ENCODE measurements at regions not wholly inside any gene's neighbourhood (a gene's known extent, or its start where the extent isn't known, plus 50 kb on each side); places are given as distances from the start of the nearest gene placed in this dataset.

GRCh38 chr1:29380532-29380931, 144.2 kb downstream of the PTPRU start:
- no peak overlapping the region for H2AFZ ChIP-seq (ENCODE audit: control insufficient read depth, low read length)
- H3K9me1 ChIP-seq (ENCODE audit: control insufficient read depth, extremely low read depth, insufficient read depth, low read length) = no peaks in the 10 kb centered on the region
- DNase-seq (ENCODE audit: low read depth, low spot score) = peak; percentile 19
- H4K20me1 ChIP-seq (ENCODE audit: control insufficient read depth, extremely low read depth, insufficient read depth, low read length) = no peaks in the 10 kb centered on the region
- no peak overlapping the region for H3K4me3 ChIP-seq (ENCODE audit: control insufficient read depth in 2 of 3, extremely low read depth in 1 of 3, insufficient read depth in 2 of 3, low read depth in 1 of 3, low read length in 3 of 3)
- H3K4me2 ChIP-seq (ENCODE audit: control insufficient read depth, extremely low read depth, insufficient read depth, low read depth, low read length) = no peak overlapping the region
- no peaks in the 10 kb centered on the region for H3K27me3 ChIP-seq (ENCODE audit: control insufficient read depth, extremely low read depth, insufficient read depth, low read length)
- no peak overlapping the region for H3K9ac ChIP-seq (ENCODE audit: control insufficient read depth, extremely low read depth, insufficient read depth, low read length)
- dilution Hi-C loops (cut with MboI; ENCODE audit: extremely low pct_ligation_motif_present, low sequenced_read_pairs) = no loop called here
- no peak for TF ChIP-seq EZH2 (IDR thresholded peaks at IDR 0.05; ENCODE audit: low read length)
- TF ChIP-seq, protein P1, sequence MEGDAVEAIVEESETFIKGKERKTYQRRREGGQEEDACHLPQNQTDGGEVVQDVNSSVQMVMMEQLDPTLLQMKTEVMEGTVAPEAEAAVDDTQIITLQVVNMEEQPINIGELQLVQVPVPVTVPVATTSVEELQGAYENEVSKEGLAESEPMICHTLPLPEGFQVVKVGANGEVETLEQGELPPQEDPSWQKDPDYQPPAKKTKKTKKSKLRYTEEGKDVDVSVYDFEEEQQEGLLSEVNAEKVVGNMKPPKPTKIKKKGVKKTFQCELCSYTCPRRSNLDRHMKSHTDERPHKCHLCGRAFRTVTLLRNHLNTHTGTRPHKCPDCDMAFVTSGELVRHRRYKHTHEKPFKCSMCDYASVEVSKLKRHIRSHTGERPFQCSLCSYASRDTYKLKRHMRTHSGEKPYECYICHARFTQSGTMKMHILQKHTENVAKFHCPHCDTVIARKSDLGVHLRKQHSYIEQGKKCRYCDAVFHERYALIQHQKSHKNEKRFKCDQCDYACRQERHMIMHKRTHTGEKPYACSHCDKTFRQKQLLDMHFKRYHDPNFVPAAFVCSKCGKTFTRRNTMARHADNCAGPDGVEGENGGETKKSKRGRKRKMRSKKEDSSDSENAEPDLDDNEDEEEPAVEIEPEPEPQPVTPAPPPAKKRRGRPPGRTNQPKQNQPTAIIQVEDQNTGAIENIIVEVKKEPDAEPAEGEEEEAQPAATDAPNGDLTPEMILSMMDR (optimal IDR thresholded peaks at IDR 0.05 in 1 of 3, IDR thresholded peaks at IDR 0.05 in 1 of 3, conservative IDR thresholded peaks at IDR 0.05 in 1 of 3; ENCODE audit: extremely low read depth in 1 of 3, insufficient read depth in 2 of 3, low read length in 3 of 3) = no peak
- H3K79me2 ChIP-seq (ENCODE audit: control insufficient read depth, insufficient read depth, low read length) = no peaks in the 10 kb centered on the region
- no peaks in the 10 kb centered on the region for H3K36me3 ChIP-seq (ENCODE audit: control insufficient read depth in 2 of 2, extremely low read depth in 1 of 2, insufficient read depth in 2 of 2, low read length in 2 of 2)
- no peak overlapping the region for H3K27ac ChIP-seq (ENCODE audit: control insufficient read depth, insufficient read depth, low read length)
- peaks cover 15% of the 10 kb centered on the region for H3K4me1 ChIP-seq (ENCODE audit: control insufficient read depth, extremely low read depth, insufficient read depth, low read length)
- peak; percentile 86 for FAIRE-seq
- no peaks in the 10 kb centered on the region for H3K9me3 ChIP-seq (ENCODE audit: control insufficient read depth, low read depth, low read length)

- TF ChIP-seq EZH2 (IDR thresholded peaks at IDR 0.05; ENCODE audit: low read length) = no peak
- TF ChIP-seq, protein P1 (optimal IDR thresholded peaks at IDR 0.05 in 1 of 3, IDR thresholded peaks at IDR 0.05 in 1 of 3, conservative IDR thresholded peaks at IDR 0.05 in 1 of 3; ENCODE audit: extremely low read depth in 1 of 3, insufficient read depth in 2 of 3, low read length in 3 of 3) = peak; percentile 41 to 77 (median 76)
- H3K36me3 ChIP-seq (ENCODE audit: control insufficient read depth in 2 of 2, extremely low read depth in 1 of 2, insufficient read depth in 2 of 2, low read length in 2 of 2) = no peaks in the 10 kb centered on the region
- no peak overlapping the region for H3K4me2 ChIP-seq (ENCODE audit: control insufficient read depth, extremely low read depth, insufficient read depth, low read depth, low read length)
- no peaks in the 10 kb centered on the region for H3K9me1 ChIP-seq (ENCODE audit: control insufficient read depth, extremely low read depth, insufficient read depth, low read length)
- no peak for DNase-seq (ENCODE audit: low read depth, low spot score)
- H3K9ac ChIP-seq (ENCODE audit: control insufficient read depth, extremely low read depth, insufficient read depth, low read length) = no peak overlapping the region
- no peaks in the 10 kb centered on the region for H3K27me3 ChIP-seq (ENCODE audit: control insufficient read depth, extremely low read depth, insufficient read depth, low read length)
- H3K79me2 ChIP-seq (ENCODE audit: control insufficient read depth, insufficient read depth, low read length) = no peaks in the 10 kb centered on the region
- no peak overlapping the region for H3K4me3 ChIP-seq (ENCODE audit: control insufficient read depth in 2 of 3, extremely low read depth in 1 of 3, insufficient read depth in 2 of 3, low read depth in 1 of 3, low read length in 3 of 3)
- H2AFZ ChIP-seq (ENCODE audit: control insufficient read depth, low read length) = no peak overlapping the region
- dilution Hi-C loops (cut with MboI; ENCODE audit: extremely low pct_ligation_motif_present, low sequenced_read_pairs) = no loop called here
- no peak overlapping the region for H3K27ac ChIP-seq (ENCODE audit: control insufficient read depth, insufficient read depth, low read length)
- no peaks in the 10 kb centered on the region for H4K20me1 ChIP-seq (ENCODE audit: control insufficient read depth, extremely low read depth, insufficient read depth, low read length)
- peak; percentile 70 for FAIRE-seq
- peaks cover 11% of the 10 kb centered on the region for H3K4me1 ChIP-seq (ENCODE audit: control insufficient read depth, extremely low read depth, insufficient read depth, low read length)
- peaks cover 3% of the 10 kb centered on the region for H3K9me3 ChIP-seq (ENCODE audit: control insufficient read depth, low read depth, low read length)
Observed at GRCh38 chr1:29379443-29380073, 143.2 kb downstream of the PTPRU start.

Small RNA genes lying in the stretch of these regions (small RNA-seq; reads per million reads assigned to genes)
- 0 reads per million in 3 experiments for gene AL021921.1 (ENCODE audit: insufficient read length in 3 of 3, low read depth in 3 of 3, low replicate concordance in 1 of 3)

Measured in keratinocyte (primary cell).